ENCODE measurements at regions not wholly inside any gene's neighbourhood (a gene's known extent, or its start where the extent isn't known, plus 50 kb on each side); places are given as distances from the start of the nearest gene placed in this dataset.
"Not testable (repeated sequence)": the region's sequence is repeated elsewhere in the genome, so short reads cannot be mapped to it uniquely, and the experiment has no call there.

DNA sequence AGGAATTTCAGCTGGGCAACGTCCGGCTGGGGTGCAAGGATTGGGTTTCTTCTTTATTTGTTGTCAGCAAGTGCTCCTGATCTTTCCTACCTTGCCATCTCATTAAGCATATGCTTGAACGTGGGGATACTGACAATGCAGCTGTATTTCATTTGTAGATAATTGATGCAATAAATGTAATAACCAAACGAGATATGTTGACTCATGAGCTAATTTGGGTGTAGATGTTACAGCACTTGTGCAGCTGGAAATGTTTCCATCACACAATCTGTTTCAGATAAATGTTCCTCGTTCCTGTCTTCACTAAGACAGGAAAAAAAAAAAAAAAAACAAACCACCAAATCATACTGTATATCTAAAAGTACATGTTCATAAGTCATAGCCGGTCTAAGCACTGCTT is 123.8 kb downstream of the DMRT2 start:
- Mint-ChIP-seq H3K4me1 (ENCODE audit: low read depth) (no peaks in the 10 kb centered on the region), H3K27ac (no peak overlapping the region), H3K36me3 (ENCODE audit: low read depth) (no peaks in the 10 kb centered on the region), H3K9me3 (no peaks in the 10 kb centered on the region), H3K27me3 (peaks cover 6% of the 10 kb centered on the region), H3K4me3 (no peak overlapping the region)

GRCh38 chr9:1179366-1179765 is 129.2 kb downstream of the DMRT2 start:
- Mint-ChIP-seq H3K4me1 (ENCODE audit: low read depth) (no peaks in the 10 kb centered on the region), H3K4me3 (no peak overlapping the region), H3K27me3 (no peaks in the 10 kb centered on the region), H3K36me3 (ENCODE audit: low read depth) (no peaks in the 10 kb centered on the region), H3K9me3 (peaks cover 4% of the 10 kb centered on the region), H3K27ac (no peak overlapping the region)

DNA sequence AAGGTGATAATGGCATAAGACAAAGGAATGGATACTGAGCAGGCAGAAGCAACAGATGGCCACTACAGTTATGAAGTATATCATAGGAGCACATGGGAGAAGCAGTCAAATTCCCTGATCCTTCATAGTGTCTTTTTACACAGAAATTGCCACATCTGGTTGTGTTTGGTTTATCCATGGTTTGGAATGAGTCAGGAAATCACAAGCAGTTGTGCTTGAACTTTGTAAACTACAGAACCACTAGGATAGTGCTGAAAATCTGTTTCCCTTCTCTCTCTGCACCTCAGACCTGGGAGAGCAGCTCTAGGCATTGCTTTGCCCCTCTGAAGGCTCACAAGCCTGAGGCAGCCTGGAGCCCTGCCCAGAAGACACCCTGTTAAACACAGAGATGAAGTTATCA is 134.0 kb downstream of the DMRT2 start:
- peaks cover 13% of the 10 kb centered on the region for H3K9me3 Mint-ChIP-seq
- no peaks in the 10 kb centered on the region for H3K4me1 Mint-ChIP-seq (ENCODE audit: low read depth)
- H3K36me3 Mint-ChIP-seq (ENCODE audit: low read depth), result peaks cover 3% of the 10 kb centered on the region
- no peak overlapping the region for H3K27ac Mint-ChIP-seq
- H3K4me3 Mint-ChIP-seq, result no peak overlapping the region
- no peaks in the 10 kb centered on the region for H3K27me3 Mint-ChIP-seq

- H3K4me1 Mint-ChIP-seq (ENCODE audit: low read depth); H3K4me3 Mint-ChIP-seq; H3K27ac Mint-ChIP-seq; H3K36me3 Mint-ChIP-seq (ENCODE audit: low read depth); H3K27me3 Mint-ChIP-seq: not testable (repeated sequence)
- peaks cover 13% of the 10 kb centered on the region for H3K9me3 Mint-ChIP-seq
Observed at GRCh38 chr9:1187137-1187536, 137.0 kb downstream of the DMRT2 start.

DNA sequence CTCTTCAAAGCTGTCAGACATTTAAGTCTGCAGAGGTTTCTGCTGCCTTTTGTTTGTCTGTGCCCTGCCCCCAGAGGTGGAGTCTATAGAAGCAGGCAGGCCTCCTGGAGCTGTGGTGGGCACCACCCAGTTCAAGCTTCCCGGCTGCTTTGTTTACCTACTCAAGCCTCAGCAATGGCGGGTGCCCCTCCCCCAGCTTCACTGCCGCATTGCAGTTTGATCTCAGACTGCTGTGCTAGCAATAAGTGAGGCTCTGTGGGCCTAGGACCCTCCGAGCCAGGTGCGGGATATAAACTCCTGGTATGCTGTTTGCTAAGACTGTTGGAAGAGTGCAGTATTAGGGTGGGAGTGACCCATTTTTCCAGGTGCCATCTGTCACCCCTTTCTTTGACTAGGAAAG is 145.5 kb downstream of the DMRT2 start:
- H3K4me1 Mint-ChIP-seq (ENCODE audit: low read depth); H3K27me3 Mint-ChIP-seq; H3K4me3 Mint-ChIP-seq; H3K27ac Mint-ChIP-seq; H3K9me3 Mint-ChIP-seq; H3K36me3 Mint-ChIP-seq (ENCODE audit: low read depth): not testable (repeated sequence)

DNA sequence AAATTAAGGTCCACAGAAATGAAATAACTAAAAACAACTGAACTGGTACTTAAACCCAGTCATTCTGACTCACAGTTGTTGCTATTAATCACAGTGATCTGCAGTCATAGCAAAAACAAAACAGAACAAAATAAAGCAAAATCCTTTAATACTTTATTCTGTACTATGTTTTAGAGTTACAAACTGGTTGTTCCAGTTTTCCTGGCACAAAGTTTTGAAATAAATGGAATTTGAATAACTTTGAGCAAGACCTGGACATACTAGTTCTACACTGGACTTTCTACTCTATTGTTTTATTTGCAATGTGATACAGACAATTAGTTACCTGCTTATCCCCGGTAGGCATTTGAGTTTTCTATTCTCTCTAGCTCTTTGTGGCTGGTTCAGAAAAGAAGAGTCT is 147.9 kb downstream of the DMRT2 start:
- Mint-ChIP-seq H3K9me3 (peaks cover 7% of the 10 kb centered on the region), H3K4me3 (no peak overlapping the region), H3K36me3 (ENCODE audit: low read depth) (no peaks in the 10 kb centered on the region), H3K4me1 (ENCODE audit: low read depth) (no peaks in the 10 kb centered on the region), H3K27me3 (peaks cover 1% of the 10 kb centered on the region), H3K27ac (no peak overlapping the region)

- Mint-ChIP-seq H3K27me3 (no peaks in the 10 kb centered on the region), H3K9me3 (peaks cover 4% of the 10 kb centered on the region), H3K36me3 (ENCODE audit: low read depth) (no peaks in the 10 kb centered on the region), H3K4me3 (no peak overlapping the region), H3K27ac (no peak overlapping the region), H3K4me1 (ENCODE audit: low read depth) (no peaks in the 10 kb centered on the region)
Observed at GRCh38 chr9:1200847-1201251, 150.7 kb downstream of the DMRT2 start.

- peaks cover 4% of the 10 kb centered on the region for H3K9me3 Mint-ChIP-seq
- no peaks in the 10 kb centered on the region for H3K36me3 Mint-ChIP-seq (ENCODE audit: low read depth)
- no peak overlapping the region for H3K27ac Mint-ChIP-seq
- H3K4me1 Mint-ChIP-seq (ENCODE audit: low read depth), result no peaks in the 10 kb centered on the region
- H3K4me3 Mint-ChIP-seq, result no peak overlapping the region
- no peaks in the 10 kb centered on the region for H3K27me3 Mint-ChIP-seq
Observed at GRCh38 chr9:1201262-1201661, 151.1 kb downstream of the DMRT2 start.

- H3K4me1 Mint-ChIP-seq (ENCODE audit: low read depth), result no peaks in the 10 kb centered on the region
- H3K9me3 Mint-ChIP-seq, result peaks cover 4% of the 10 kb centered on the region
- no peak overlapping the region for H3K4me3 Mint-ChIP-seq
- no peak overlapping the region for H3K27ac Mint-ChIP-seq
- H3K27me3 Mint-ChIP-seq, result no peaks in the 10 kb centered on the region
- H3K36me3 Mint-ChIP-seq (ENCODE audit: low read depth), result no peaks in the 10 kb centered on the region
Observed at GRCh38 chr9:1201901-1202300, 151.7 kb downstream of the DMRT2 start.

DNA sequence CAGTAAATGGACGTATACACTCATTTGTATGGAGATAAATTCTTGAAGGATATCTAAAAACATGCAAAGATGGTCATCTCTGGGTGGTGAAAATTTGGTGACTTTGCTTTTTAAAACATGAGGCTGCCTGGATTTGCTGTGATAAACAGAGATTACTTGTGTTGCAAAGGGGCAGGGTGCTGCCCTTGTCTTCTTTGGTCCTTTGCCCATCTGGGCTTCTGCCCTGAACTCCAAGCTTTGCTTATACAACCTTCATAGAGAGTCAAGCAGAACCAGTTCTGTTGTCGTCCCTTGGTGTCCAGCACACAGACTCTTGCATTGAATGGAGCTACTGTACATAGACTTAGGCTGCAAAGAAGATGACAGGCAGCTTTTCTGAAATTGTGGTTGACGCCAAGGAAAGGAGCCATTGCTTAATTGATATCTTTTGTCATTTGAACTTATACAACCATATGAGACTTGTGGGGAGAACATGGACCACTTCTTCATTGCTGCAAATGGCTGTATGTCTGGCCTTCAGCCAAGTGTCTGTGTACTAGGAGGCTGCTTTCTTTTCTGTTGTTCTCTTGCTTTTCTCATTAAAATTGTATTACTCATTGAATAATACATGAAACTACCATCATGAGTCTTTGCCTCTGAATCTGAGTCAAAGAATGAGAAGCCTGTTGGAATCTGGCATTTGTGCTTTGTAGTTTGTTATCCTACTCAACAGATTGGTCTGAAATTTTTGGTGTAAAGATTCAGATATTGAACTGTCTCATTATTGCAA is 152.5 kb downstream of the DMRT2 start:
- Mint-ChIP-seq H3K27me3 (no peaks in the 10 kb centered on the region), H3K4me1 (ENCODE audit: low read depth) (no peaks in the 10 kb centered on the region), H3K4me3 (no peak overlapping the region), H3K36me3 (ENCODE audit: low read depth) (no peaks in the 10 kb centered on the region), H3K27ac (no peak overlapping the region), H3K9me3 (peaks cover 4% of the 10 kb centered on the region)

DNA sequence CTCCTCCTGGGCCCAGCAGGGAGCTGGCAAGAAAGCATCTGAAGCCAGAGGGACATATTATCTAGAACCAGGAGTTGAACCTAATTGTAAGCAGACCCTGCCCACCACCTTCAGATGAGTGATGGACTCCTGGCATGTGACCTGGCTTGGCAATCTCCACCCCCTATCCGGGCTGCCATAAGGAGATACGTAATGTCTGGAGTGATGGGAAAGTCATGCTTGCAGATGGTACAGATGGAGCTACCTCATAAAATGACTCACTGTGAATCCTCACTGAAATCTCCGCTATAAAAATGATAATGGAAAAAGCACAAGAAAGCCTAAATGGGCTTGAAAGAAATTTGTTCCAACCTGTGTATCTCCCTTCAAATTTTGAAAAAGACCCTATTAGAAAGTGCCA is 157.5 kb downstream of the DMRT2 start:
- Mint-ChIP-seq H3K27me3 (no peaks in the 10 kb centered on the region), H3K4me1 (ENCODE audit: low read depth) (no peaks in the 10 kb centered on the region), H3K4me3 (no peak overlapping the region), H3K9me3 (peaks cover 6% of the 10 kb centered on the region), H3K27ac (no peak overlapping the region), H3K36me3 (ENCODE audit: low read depth) (no peaks in the 10 kb centered on the region)

DNA sequence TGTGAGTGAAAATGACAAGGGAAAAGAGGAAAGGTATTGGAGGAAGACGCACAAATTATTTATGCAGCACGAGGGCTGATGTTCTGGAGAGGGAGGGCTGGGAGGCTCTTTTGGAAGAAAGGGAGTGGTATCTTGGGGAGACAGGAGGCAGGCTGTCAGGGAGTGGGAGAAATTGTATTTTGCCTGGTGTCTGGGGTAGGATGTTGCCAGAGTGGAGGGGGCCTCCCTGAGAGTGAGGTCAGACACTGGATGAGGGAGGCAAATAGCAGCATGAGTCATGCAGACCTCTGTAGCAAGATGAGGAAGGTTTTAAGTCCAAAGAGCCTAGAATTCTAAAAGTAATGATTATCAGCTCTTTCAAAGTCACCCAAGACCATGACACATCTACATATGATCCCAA is 158.0 kb downstream of the DMRT2 start:
- H3K4me1 Mint-ChIP-seq (ENCODE audit: low read depth), result no peaks in the 10 kb centered on the region
- H3K9me3 Mint-ChIP-seq, result peaks cover 6% of the 10 kb centered on the region
- H3K27me3 Mint-ChIP-seq, result no peaks in the 10 kb centered on the region
- no peak overlapping the region for H3K4me3 Mint-ChIP-seq
- no peaks in the 10 kb centered on the region for H3K36me3 Mint-ChIP-seq (ENCODE audit: low read depth)
- no peak overlapping the region for H3K27ac Mint-ChIP-seq

- Mint-ChIP-seq H3K27ac (no peak overlapping the region), H3K36me3 (ENCODE audit: low read depth) (no peaks in the 10 kb centered on the region), H3K4me3 (no peak overlapping the region)
Observed at GRCh38 chr9:1210954-1211353, 160.8 kb downstream of the DMRT2 start.

DNA sequence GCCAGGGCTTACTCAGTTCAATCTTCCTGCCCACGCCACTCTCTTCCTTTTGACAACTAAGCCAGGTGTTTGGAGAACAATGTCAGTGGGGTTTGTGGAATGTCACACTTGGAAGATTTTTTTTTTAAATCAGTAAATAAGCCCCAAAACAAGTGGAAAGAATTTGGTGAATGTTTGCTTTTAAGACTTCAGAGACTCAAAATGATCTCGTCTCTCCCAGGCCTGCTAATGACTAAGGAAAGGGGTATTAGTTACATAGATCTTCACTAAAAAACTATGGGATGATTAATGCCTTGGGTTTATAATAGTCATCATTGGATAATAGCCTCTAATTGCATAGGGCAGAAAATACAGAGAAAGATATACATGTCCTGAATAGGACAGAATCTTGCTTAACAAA is 166.4 kb downstream of the DMRT2 start:
- Mint-ChIP-seq H3K9me3 (no peaks in the 10 kb centered on the region), H3K4me3 (no peak overlapping the region), H3K36me3 (ENCODE audit: low read depth) (no peaks in the 10 kb centered on the region), H3K27ac (no peak overlapping the region), H3K4me1 (ENCODE audit: low read depth) (no peaks in the 10 kb centered on the region), H3K27me3 (peaks cover 3% of the 10 kb centered on the region)

More at GRCh38 chr9:1210954-1211353, 160.8 kb downstream of the DMRT2 start:
- no peaks in the 10 kb centered on the region for H3K27me3 Mint-ChIP-seq
- peaks cover 6% of the 10 kb centered on the region for H3K9me3 Mint-ChIP-seq
- no peaks in the 10 kb centered on the region for H3K4me1 Mint-ChIP-seq (ENCODE audit: low read depth)

- H3K27me3 Mint-ChIP-seq, result peaks cover 3% of the 10 kb centered on the region
- H3K27ac Mint-ChIP-seq, result no peak overlapping the region
- H3K4me3 Mint-ChIP-seq, result no peak overlapping the region
- H3K4me1 Mint-ChIP-seq (ENCODE audit: low read depth), result no peaks in the 10 kb centered on the region
- H3K36me3 Mint-ChIP-seq (ENCODE audit: low read depth), result no peaks in the 10 kb centered on the region
- H3K9me3 Mint-ChIP-seq, result no peaks in the 10 kb centered on the region
Observed at GRCh38 chr9:1217076-1217475, 166.9 kb downstream of the DMRT2 start.

GRCh38 chr9:1219284-1219683 is 169.1 kb downstream of the DMRT2 start:
- Mint-ChIP-seq H3K27ac (no peak overlapping the region), H3K4me1 (ENCODE audit: low read depth) (no peaks in the 10 kb centered on the region), H3K27me3 (peaks cover 3% of the 10 kb centered on the region), H3K36me3 (ENCODE audit: low read depth) (no peaks in the 10 kb centered on the region), H3K9me3 (no peaks in the 10 kb centered on the region), H3K4me3 (no peak overlapping the region)

All from stimulated activated naive CD8-positive, alpha-beta T cell treated with anti-CD3 and anti-CD28 coated beads, Interleukin-15, Interleukin-2, amounts not matched to agents 100 ng/mL and 50 ng/mL, for 24 hours (primary cell).